SHP77 (cell line): ENCODE measurements at regions not wholly inside any gene's neighbourhood (a gene's known extent, or its start where the extent isn't known, plus 50 kb on each side); places are given as distances from the start of the nearest gene placed in this dataset.

Experiments used
- DNase-seq, 2 experiments: peaks; one replicate each; lab custom pipeline; 2025; lab: John Stamatoyannopoulos, UW

DNA sequence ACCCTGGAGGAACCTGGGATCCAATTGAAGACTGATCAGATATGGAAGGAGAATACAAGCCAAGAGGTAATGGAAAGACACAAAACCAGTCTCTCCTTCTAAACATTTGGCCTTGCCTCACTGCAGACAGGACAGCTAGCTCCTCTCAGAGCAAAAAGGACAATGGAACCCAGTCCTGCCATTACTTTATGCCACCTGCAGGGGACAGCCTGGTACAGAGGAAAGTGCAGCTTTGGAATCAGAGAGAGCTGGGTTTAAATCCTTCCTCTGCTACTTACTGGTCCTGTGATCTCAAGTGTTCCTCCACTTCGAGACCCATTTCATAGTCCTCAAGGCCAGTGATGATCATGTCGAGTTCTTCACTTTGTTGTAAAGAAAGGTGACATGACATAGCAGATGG lies 159.4 kb upstream of the SMAD3 start:
- no peak for DNase-seq

DNA sequence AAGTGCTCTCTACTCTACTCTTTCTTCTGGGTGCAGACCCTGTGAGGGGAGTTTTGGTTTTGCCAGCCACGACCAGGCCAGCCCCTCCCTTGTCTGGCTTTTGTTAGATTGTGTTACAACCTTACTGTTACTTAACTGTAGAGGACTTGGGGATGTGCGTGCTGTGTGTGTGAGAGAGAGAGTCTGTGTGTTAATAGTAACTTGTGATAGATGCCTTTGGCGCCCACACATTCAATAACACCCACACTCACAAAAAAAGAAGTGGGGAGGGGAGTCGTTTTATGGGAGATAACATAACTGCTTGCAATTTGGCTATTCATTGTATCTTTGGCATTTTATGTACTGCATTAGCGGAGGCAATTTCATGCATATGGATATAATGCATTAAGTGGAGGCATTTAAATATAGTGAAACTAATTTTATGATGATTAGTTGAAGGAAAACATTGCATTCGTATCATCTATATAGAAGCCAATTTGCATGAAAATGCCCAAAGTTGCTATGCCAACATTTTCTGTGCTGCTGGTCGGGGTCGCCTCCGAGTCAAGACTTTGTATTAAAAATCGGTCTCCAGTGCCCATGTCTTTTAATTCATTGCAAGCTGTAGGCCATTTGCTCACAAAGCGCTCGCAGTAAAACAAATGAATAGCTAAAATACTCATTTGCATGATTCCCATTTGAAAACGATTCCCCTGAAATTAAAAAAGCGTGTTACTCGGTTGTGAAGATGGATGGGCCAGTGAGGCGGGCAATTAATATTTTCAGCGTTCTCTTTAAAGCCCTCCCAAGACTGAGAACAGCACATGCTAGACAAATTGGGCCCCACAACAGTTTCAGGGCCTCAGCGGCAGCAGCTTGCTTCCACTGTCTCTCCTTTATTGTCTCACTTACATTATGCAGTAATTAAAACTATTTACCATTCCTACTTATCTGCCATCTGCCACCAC lies 158.5 kb upstream of the SMAD3 start:
- no peak for DNase-seq

DNA sequence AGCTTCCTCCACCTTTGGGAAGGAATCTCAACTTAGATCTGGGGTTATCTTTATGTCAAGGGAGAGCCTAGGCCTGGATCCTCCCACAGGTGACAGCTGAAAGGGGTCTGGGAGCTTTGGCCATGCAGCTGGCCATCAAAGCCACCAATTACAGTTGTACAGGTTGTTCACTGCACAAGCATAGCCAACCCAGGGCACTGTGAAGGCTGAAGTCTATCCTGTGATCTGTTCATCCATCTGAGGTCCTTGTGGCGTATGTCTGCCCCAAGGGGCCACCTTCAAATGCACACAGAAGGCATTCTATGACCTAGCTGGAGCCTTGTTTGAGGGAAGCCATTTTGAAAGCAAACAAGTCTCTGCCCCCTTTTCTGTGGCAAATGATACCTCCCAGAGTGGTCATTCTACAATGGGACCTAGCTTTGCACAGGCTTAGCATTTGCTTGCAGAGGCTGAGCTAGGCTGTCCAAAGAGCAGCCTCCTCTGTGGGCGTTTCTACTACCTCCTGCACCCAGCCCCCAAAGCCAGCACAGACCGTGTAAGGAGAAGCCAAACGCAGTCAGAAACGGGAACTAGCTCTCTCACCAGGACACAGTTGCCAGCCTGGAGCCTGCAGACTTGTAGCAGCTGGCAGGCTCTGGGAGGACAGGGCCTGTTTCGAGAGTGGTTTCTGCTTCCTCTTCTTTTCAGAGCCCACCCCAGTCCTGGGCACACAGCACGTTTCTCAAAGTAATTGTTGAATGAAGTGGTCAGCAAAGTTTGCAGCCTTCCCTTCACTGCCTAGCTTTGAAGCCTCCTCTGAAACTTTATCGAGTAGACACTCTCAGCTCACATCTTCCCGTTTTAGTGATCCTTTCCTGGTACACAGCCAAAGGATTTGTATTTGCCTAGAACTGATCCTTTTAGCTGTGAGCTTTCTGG lies 157.3 kb upstream of the SMAD3 start:
- DNase-seq, result no peak

DNA sequence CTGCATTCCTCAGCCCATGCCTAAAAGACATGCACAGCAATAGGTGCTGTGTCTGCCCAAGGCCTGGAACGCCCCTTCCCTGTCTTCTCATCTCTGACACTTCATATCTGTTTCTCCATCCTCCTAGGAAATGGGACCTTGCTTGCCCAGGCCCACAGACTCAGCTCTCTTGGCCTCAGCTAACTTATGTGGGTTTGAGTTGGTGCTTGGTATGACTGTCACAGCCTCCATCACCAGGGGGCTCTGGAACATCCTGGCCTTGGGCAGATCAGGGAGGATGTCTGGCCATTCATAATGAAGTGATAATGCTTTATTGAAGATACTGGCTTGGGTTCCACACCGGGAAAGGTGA lies 156.7 kb upstream of the SMAD3 start:
- DNase-seq, result no peak

DNA sequence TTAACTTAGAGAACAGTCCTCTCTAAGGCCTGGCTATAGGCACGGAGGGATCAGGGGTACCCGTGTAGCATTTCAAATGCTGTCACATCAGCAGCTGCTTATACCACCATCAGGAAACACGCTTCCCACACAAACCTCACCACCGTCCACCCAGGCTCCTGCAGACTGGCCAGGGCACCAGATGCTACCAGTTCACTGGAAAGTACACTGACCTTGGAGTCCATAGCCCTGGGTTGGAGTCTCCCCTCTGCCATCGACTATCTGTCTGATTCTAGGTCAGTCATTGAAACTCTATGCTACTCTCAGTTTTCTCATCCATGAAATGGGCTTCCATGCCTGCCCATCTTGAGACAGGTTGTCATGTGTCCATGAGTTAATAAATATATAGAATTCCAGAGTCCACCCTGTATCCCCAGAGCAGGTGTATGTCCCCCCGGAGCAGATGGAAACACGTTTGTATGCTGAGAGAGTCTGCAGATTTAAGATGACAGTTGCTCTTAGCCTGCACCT lies 156.0 kb upstream of the SMAD3 start:
- DNase-seq, result no peak

DNA sequence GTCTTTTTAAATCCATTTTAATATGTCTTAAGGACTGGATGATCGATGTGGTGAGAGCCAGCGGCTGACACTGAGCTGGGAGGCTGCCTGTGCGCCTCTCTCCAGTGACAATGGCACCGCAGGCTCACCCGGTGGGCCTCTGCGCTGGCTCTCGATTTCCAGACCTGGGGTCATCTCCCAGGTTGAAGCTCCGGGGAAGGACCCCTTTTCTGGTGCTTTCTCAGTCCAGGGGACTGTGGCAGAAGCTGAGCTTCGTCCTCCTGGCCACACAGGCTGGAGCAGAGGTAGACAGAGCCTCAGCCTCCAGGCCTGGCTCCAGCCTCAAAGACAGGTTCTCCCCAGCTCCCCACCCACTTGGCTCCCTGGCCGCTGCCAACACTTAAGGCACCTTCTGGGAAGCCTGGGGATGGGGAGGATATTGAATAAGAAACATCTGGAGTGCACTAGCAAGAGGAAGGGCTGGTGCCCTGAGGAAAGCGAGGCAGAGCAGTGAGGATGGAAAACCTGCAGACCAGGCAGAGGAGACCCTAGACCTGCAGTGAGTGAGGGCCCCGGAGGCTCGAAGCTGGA lies 154.2 kb upstream of the SMAD3 start:
- DNase-seq, result no peak

DNA sequence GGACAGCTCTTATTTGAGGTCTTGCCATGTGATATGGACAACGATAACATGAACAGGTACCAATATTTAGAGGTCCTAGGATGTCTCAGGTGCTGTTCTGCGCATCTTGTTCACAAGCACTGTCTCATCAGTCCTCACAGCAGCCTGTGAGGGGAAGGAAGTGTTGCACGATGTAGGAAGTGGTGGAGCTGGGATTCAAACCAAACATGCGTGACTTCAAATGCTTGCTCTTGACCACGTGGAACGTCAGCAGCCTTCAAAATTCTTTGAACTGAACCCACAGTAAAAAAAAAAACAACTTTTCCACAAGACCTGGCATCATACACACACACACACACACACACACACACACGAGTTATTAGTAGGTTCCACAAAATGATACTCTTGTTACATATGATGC lies 153.4 kb upstream of the SMAD3 start:
- DNase-seq, result no peak

DNA sequence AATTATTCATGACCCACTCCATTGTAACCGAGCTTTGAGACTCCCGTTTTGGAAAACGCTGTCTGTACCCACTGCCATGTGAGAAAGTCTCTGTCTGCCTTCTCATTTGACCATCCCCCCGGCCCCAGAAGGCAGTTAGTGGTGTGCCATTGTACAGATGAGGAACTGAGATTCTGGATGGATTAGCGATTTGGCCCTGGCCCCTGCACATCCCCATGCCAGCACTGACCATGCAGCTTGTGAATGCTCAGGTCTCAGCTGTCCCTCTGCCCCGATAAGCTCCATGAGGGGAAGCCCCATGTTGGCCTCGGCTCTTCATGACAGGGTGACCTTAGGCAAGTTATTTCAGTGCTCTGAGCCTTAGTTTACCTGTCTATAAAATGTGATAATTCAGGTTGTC lies 153.0 kb upstream of the SMAD3 start:
- no peak for DNase-seq

DNA sequence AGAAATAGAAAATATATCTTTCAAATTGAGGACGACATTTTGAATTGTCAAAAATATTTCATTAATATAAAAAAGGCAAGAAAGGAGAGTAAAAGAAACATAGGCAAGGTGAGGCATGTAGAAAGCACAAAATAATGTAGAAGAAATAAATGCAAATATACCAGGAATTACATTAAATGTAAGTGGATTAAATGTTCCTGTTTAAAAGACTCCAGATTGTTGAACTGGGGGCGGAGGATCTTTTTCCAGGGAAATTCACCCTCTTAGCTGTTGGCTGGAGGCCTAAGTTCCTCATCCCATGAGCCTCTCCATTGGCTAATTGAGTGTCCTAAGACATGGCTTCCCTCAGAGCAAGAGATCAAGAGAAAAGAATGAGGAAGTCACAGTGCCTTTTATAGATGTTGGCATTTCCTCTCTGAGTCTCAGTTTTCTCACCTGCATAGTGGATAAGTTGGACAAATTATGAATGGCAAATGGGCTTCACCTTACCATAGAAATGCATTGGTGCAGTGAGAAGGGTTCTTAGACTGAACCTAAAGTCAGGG lies 147.4 kb upstream of the SMAD3 start:
- DNase-seq, result no peak

DNA sequence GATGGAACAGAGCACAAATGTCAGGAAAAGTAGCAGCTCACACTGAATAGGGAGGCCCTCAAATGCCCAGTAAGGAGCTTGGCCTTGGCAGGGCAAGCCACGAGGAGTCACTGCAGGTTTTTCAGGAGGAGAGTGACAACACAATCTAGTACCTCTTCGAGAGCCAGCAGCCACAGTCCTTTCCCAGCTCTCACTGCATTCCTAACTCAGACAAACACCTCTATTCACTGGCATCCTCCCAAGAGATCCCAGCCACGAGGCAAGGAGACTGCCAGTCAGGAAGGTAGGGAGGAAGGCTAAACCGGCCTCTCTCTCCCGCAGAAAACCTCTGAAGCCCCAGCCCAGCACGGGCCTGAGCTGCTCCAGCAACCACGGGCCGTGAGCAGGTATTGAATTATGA lies 146.0 kb upstream of the SMAD3 start:
- DNase-seq, result no peak

DNA sequence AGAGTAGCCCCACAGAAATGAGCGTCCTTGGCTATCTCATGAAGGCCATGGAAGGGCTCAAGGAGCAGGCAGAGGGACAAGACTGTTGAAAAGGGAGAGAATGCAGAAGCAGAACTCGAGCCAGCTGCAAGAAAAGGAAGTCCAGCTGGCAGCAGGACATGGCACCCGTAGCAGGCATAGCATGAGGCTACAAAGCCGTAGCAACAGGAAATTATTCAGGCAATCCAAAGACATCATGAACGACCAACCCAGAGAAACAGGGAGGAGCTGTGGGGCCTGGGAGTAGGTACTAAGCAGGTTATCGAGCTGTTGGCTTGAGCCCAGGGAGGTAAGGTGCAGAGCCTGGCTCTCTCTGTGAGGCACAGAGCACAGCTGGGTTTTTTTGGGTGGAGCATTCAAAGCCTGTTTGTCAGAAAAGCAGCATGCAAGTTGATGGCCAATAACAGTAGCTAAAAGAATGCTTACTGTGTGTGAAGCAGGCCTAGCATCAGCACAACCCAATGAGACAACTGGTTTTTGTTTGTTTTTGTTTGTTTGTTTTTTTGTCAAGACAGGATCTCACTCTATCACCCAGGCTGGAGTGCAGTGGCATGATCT lies 144.0 kb upstream of the SMAD3 start:
- no peak for DNase-seq

DNA sequence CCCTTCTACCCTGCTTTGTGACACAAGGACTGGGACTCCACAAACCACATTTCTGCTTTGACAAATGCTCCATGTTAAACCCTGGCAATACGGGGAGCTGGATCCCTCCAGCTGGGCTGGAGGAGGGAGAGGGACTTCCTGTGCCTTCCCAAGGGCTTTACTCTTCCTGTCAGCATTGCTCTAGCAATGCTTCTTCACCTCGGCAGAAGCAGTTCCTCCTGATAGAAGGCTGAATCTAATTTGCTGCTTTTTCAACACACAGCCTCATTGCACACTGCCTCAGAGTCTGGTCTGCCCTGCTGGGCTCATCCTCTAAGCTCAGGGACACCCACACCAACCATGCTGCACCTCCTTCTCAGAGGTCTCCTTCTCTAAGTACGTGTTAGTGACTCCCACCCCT lies 142.8 kb upstream of the SMAD3 start:
- DNase-seq, result no peak

DNA sequence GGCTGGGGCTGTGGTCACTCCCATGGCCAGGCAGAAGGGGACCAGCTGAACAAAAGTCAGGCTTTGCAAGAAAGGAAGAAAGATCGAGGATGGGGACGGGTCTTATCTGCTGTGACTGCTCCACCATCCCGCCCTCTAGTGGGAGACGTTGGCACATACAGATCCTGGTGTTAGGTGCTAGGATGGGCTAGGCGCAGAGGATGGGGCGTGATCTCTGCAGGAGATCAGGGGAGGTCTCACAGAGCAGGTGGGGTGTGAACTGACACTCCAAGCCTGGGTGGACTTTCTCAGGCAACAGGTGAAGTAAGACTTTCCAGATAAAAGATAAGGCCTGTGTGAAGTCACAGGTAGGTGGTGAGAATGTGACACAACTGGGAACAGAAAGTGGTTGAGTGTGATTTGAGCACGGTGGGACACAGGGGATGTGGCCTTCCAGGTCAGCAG lies 141.9 kb upstream of the SMAD3 start:
- DNase-seq, result no peak

DNA sequence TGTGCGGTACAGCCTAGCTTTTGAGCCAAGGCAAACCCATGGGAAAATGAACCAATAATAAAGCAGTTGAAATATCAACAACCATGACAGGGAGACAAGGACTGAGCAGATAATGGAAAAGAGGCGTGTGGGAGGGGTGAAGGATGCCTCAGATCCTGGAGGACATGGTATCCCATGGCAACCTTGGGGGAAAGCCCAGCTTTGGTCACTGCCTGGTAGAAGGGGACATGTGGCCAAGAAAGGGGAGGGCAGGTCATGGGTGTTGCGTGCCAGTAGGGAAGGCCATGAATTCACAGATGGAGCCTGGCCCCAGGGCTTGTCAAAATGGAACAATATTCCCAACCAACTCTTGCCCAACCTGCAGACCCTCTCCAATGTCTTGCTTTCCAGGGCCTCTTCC lies 140.5 kb upstream of the SMAD3 start:
- no peak for DNase-seq

DNA sequence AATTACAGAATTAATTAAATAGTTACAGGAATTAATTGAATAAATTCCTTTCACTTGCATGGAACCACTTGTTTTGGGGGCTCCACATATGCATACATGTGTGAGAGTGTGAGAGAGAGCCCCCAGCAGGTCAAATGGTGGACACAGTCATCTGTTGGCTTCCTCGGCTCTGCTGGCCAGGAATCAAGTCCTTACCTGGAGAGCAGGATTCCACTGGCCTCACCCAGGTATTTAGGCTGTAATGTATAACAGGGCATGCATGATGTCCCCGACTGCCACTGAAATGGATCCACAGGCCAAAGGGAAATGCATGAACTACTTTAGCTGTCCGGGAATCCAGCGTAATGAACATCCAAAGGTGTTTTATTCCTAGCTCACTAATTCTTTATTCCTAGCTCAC lies 139.7 kb upstream of the SMAD3 start:
- no peak for DNase-seq

DNA sequence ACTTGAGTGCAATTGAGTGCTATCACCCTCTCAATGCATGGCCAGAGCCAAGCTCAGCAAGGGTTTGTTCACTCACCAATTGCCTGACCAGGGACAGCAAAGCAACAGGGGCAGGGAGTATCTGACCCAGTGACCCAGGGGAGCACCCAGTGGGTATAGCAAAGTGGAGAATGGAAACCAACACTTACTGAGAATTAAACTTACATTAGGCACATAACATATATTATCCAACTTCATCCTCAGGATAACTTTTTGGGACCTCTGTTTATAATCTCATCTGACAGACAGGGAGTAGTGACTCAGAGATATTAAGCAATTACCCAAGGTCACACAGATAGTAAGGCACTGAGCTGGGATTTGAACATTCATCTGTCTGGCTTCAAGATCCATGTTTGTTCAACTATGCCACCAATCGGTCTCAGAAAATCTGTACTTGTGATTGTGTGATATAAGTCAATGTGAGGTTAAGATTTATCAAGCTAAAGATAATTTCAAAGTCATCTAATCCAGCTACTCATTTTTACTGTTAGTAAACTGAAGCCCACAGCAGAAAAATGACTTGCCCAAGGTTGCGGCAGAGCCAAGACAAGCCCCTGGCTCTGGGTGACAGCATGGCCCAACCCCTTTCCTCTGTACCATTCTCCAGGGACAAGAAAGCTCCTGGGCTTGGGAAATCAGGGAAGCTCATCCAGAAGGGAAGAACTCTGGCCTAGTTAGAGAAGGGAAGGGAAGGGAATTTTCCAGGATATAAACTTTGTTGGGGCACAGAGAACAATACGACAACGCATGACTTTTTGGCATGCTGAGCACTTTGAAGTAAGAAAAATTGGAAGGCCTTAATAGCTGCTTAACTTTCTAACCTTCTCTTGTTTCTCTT lies 138.0 kb upstream of the SMAD3 start:
- no peak for DNase-seq

DNA sequence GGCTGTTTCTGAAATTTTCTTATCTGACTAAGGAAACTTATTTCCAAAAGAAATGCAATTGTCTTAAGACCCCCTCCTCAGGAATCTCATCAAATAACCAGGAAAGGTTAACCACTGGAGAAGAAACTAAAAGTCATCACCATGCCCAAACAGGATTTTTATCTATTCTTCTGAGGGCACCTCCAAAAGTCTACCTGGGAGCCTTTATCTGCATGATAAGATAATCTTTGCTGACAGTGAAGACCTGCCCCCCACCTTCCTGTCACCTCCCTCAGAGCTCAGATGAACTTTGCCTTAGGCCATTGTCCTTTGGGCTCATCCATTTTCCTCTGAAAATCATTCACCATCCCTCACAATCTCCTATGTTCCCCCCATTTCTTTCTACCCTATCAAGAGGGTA lies 137.3 kb upstream of the SMAD3 start:
- no peak for DNase-seq

DNA sequence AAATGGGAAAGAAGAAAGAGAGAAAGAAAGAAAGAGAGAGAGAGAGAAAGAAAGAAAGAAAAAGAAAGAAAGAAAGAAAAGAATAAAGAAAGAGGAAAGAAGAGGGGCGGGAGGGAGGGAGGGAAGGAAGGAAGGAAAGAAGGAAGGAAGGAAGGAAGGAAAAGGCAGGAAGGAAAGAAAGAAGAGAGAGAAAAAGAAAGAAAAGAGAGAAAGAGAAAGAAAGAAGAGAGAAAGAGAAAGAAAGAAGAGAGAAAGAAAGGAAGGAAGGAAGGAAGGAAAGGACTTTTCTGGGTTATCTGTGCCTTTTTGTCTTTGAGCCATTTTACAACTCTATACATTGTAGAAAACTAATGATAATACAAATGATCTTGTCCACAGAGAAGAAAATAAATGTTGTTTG lies 136.6 kb upstream of the SMAD3 start:
- no peak for DNase-seq

DNA sequence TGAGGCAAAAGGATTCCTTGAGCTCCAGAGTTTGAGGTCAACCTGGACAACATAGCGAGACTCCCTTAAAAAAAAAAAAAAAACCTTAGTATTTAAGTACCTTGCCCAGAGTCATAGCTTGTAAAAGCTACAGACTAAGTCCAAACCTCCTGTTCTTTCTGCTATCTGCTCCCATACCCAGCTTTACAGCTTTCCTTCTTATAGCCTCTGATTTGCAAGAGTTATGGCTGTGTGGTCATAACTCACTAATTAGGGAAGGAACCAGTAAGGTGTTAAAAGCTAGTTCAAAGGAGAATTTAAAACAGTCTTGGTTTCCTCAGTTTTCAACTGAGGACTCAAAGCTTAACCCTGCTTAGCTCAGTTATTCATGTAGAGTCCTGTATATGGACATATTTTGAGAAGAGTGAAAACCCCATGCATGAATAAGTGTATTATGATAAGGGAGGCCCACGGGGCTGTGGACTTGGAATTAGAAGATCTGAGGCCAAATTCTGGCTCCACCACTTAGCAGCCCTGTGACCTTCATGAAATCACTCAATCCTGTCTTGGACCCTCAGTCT lies 135.5 kb upstream of the SMAD3 start:
- no peak for DNase-seq
